Activated naive CD4-positive, alpha-beta T cell treated with Interleukin-2 at 50 U/mL for 16 hours (primary cell): ENCODE measurements at regions not wholly inside any gene's neighbourhood (a gene's known extent, or its start where the extent isn't known, plus 50 kb on each side); places are given as distances from the start of the nearest gene placed in this dataset.

Experiments used
- DNase-seq: peaks from one replicate; pipeline ENCODE4 v3.0.0-alpha.2; 2020

DNA sequence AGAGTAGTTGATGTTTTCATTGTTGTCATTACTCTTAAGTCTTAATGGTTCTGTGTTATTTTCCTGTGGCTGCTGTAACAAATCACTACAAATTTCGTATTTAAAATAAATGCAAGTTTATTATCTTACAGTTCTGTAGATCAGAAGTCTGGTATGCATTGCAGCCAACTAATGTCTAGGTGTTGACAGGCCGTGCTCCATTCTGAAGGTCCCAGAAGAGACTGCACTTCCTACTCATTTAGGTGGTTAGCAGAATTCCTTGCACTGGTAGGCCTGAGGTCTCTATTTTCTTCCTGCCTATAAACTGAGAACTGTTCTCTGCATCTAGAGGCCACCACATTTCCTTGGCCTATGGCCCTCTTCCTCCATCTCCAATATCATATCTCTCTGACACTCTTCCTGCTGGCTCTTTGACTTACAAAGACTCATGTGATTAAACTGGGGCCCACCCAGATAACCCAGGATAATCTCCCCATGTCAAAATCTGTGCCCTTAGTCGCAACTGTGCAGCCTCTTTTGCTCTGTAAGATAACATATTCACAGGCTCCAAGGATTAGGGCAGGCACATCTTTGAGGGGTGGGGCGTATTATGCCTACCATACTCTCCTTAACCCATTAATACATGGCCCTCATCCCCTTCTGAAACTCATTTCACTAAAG, 468.4 kb downstream of the FOXO1 start:
- no peak for DNase-seq

DNA sequence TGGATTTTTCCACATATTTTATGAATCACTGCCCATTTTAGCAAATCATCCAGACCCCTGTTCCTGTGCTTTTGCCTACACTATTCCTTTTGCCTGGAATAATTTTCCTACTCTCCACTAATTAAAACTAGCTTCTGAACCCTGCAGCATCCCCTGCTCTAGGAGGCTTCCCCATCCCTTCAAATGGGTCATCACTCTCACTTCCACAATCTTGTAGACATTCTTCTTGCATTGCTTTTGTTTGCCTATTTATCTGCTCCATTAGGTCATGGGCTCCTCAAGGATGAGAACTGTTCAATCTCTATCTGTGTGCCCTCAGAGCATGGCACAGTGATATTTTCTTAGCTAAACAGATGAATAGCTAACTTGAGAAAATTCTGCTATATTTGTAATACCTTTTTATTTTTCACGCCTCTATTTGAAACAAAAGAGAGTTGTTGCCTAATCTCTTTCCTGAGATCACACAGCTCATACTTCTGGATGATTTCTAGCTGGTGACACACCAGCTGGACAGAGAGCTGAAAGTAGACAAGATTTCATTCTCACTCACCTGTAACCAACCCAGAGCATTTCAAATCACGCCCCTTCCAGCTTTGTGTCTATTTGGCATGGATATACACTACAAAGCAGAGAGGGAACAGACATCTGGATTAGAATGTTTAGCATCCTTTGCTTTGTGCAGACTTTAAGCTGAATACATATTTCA, 466.0 kb downstream of the FOXO1 start:
- no peak for DNase-seq

DNA sequence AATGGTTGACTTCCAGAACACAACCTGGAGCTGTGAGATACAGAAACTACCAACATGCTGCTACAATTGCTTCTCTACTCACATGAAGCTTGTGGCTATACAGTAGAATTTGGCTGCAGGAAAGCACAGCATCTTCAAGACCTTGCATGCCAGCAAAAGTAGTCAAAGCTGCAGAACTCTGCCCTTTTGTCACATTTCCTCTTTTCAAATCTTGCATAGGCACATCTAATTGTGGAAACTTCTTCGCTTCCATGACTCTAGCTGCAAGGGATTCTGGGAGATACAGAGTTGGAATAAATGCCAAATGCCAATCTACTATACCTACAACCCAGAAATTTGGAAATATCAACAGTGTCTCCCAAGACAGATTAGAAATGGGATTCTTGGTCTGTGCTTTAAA, 462.2 kb downstream of the FOXO1 start:
- no peak for DNase-seq

- DNase-seq: no peak
Measured at GRCh38 chr13:40205771-40206240, 460.6 kb downstream of the FOXO1 start.

DNA sequence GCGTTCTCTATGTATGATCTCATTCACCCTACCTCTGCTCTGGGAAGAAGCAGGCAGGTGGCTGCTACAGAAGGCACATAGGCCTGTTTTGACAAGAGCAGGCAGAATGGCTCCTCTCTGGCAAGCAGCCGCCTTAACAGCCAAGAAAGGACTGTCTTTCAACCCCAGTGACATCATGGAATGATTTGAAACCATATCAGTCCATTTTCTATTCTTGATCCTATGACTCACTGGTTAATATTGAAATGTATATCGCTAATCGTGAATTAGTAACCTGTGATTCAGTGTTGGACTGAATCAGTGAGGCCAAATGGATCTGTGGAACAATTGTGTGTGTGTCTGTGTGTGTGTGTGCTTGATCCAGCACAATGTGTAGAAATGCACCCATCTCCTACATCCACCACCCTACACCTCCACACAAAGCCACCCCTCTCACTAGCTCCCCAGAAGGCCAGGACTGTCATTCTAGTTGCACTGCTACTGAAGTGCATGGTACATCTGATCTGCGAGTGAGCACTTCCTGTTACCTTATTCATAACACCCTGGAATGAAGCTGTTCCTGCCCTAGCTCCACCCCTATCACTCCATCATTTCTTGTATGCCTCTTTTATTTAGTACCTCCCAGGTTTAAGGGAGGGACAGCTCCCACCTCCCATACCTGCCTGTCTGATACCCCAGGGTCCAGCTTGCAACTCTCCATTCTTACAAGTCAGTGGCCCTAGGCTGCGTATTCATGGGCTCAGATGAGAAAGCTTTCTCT, 460.0 kb downstream of the FOXO1 start:
- DNase-seq: peak; percentile 43

- DNase-seq: no peak
Measured at GRCh38 chr13:40207001-40207478, 459.4 kb downstream of the FOXO1 start.

DNA sequence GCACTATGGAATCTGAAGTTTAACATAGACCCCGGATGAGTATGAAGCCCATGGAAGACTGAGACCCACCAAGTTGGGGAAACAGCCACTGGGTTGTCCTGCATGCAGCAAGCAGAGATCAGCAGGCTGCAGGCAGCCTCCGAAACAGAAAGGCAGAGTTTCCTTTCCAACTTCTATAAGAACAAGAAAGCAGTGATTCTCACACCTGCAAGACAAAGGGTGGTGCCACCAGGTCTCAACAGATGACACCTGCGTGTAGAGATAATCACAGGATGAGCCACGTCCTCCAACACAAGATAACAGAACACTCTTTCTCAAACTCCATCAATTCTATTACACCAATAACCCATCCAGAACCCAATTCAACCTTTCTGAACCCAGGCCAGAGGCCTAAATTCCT, 457.9 kb downstream of the FOXO1 start:
- no peak for DNase-seq

- DNase-seq: no peak
Measured at GRCh38 chr13:40210865-40211585, 455.4 kb downstream of the FOXO1 start.

GRCh38 chr13:40211586-40211968, 454.9 kb downstream of the FOXO1 start:
- no peak for DNase-seq

GRCh38 chr13:40213779-40214178, 452.7 kb downstream of the FOXO1 start:
- no peak for DNase-seq

DNA sequence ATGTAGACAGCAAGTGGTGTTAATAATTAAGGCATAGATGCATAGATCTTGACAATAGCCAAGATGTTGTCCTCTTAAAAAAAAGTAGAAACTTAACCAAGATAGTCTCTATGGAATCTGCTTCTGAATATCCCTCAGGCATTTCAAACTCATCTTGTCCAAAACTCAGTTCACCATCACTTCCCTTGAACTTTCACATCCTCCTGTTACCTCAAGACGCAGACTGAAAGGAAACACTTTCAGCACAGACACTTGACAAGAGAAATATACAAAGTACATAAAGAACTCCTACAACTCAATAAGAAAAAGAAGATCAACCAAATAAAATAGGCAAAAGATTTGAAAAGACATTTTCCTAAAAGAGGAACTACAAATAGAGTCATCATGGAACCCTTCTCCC, 451.1 kb downstream of the FOXO1 start:
- no peak for DNase-seq

GRCh38 chr13:40215747-40216146, 450.7 kb downstream of the FOXO1 start:
- no peak for DNase-seq

DNA sequence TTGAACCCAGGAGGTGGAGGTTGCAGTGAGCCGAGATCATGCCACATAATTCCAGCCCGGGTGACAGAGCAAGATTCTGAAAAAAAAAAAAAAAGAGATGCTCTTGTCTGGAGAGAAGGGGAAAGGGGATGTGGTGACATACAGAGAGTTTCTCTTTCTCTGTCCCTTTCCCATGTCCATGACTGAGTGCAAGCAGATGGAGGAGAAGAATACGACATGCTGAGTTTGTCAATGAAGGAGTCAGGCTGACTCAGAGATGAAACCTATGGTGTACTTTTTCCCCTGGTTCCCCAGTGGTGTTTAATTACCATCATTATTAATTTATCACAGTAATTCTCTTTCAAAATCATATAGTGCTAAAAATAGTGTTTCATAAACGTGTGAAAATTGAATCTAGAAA, 448.8 kb downstream of the FOXO1 start:
- no peak for DNase-seq

DNA sequence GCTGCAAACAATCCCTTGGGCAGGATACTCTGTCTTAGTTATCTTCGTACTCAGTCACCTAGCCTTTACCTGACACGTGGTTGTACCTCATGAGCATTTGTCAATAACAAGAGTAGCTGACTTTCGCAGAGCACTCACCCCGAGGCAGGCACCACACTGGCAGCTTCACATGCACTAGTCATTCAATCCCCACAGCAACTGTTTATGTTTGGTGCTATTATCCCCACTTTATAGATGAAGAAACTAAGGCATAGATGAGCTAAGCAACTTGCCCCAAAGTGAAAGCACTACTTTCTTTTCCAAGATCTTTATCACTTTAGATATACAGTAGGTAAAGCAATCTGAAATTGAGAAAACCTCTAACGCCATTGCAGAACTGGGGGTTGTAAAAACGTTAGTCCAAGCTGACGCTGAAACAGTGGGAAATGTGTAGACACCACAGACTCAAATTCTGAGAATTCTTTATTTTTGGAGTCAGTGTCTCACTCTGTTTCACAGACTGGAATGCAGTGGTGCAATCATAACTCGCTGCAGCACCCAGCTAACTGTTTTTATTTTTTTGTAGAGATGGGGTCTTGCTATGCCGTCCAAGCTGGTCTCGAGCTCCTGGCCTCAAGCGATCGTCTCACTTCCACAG, 446.0 kb downstream of the FOXO1 start:
- peak; percentile 54 for DNase-seq

DNA sequence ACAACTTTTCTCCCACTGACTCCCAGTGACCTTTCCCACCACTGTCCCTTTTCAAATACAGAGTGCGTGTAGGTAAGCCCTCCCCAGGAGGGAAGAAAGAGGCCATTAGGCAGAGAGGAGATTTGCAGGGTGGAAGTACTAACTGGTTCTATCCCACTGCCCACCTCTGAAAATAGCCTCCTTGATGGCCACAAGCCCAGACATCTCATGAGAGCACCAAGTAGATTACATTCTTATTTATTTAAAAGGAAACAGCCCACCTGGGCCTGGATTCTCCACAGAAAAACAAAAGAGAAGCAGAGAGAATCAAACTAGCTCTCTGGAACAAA, 445.3 kb downstream of the FOXO1 start:
- DNase-seq: no peak

GRCh38 chr13:40221460-40222201, 444.8 kb downstream of the FOXO1 start:
- DNase-seq: peak; percentile 27

- DNase-seq: no peak
Measured at GRCh38 chr13:40223585-40223984, 442.9 kb downstream of the FOXO1 start.

DNA sequence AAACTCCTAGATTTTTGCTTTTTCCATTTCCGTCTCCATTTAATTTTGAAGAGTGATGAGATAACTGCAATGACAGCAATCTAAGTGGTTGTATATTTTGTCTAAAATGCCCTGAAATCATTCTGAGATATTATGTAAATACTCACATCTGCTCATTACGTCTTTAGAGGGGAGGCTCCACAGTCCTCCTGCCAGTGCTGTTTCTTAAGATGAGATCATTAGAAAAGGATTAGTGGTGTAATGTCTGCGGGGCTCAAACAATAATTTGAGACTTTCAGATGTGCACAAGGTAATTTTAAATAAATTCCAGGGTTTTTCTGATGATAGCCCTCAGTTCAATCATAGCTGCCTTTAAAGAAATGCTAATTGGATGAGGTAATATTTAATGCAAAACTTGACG, 437.9 kb downstream of the FOXO1 start:
- DNase-seq: no peak

- no peak for DNase-seq
Measured at GRCh38 chr13:40228990-40229389, 437.5 kb downstream of the FOXO1 start.

GRCh38 chr13:40230833-40231266, 435.6 kb downstream of the FOXO1 start:
- DNase-seq: no peak

DNA sequence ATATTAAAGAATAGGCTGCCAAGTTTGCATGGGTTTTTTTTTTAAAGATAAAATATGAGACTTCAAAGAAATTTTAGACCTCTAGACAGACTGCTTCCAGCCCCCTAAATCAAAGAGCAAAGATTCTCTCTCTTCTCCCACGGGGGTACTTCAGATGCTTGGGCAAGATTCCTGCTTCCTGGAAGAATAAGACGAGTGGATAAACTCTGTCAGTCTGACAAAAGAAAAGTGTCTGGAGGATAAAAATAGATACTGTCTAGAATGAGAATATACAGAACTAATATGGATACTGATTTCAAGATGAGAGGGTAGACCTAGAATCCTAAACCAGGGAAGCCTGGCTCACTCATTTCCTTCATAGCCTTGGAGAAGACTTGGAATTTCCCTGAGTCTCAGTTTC, 435.1 kb downstream of the FOXO1 start:
- DNase-seq: no peak

DNA sequence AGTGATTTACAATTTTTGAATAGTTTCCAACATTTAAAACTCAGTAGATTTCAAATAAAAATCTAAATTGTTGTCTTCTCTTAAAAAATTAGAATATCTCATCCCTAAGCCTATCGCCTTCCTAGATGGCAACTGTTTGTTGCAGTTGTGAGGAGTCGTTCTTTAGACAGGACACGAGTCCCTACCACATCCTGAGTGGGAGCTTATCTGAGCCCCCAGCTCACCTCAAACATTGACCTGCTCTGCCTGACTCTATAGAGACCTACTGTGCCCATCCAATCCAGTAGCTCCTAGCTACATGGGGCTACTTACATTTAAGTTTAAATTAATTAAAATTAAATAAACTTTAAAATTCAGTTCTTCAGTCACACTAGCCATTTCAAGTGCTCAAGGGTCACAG, 434.7 kb downstream of the FOXO1 start:
- DNase-seq: no peak
